GDM1 (cell line): ENCODE measurements at regions not wholly inside any gene's neighbourhood (a gene's known extent, or its start where the extent isn't known, plus 50 kb on each side); places are given as distances from the start of the nearest gene placed in this dataset.
"Not testable (repeated sequence)": the region's sequence is repeated elsewhere in the genome, so short reads cannot be mapped to it uniquely, and the experiment has no call there.

ENCODE experiments used
- DNase-seq: peaks from one replicate; lab custom pipeline; 2025; lab: John Stamatoyannopoulos, UW

DNA sequence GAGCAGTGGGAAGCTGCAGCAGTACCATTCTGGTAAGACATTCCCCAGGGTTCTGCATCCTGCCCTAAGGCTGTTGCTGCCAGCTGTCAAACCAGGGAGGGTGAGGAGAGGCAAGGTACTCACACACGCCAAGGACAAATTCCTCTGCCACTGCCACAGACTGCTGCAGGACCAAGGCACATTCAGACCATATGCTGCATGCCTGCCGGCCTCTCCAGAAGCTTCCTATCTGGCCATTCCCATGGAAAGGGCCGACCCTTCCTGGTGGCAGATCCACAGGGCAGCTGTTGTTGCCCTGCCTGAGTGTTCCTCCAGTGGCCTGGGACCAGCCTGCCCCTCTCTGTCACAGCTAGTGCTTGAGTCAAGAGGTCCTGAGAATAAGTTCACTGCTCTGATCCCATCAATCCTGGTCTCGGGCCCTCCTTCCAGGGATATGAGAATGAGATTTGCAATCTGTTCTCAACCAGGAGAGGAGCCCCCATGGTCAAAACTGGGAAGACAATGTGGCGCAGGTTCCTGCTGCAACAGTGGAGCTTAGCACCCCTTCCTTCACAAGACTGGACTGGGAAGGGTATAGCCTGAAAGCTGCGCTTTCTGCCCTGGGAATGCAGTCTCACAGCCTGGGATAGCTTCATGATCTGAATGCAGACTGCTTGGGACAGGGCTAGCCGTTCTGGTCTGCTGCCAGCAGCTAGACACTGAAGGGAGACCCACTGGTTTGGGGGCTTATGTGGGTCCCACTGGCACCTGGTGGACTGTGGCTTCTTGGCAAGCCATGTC is 342.5 kb upstream of the NDST3 start:
- no peak for DNase-seq

GRCh38 chr4:117692538-117692937 is 341.7 kb upstream of the NDST3 start:
- no peak for DNase-seq

DNA sequence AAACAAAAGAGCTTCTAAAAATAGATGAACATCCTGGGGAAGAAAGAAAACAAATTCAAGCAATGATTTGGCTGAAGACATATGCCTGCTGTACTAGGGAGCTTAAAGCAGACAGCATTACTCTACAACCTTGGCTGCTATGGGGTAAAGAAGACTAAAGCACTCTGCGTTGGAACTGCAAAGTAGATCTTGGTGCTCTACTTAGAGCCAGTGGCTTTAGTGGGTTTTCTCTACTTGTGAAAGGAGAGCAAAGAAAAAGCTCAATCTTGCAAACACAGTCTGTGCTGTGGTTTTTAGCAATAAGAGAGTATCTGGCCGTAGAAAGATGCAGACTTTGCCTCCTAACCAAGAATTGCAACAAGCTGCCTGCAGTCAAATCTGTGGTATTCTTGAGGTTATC is 334.7 kb upstream of the NDST3 start:
- no peak for DNase-seq

DNA sequence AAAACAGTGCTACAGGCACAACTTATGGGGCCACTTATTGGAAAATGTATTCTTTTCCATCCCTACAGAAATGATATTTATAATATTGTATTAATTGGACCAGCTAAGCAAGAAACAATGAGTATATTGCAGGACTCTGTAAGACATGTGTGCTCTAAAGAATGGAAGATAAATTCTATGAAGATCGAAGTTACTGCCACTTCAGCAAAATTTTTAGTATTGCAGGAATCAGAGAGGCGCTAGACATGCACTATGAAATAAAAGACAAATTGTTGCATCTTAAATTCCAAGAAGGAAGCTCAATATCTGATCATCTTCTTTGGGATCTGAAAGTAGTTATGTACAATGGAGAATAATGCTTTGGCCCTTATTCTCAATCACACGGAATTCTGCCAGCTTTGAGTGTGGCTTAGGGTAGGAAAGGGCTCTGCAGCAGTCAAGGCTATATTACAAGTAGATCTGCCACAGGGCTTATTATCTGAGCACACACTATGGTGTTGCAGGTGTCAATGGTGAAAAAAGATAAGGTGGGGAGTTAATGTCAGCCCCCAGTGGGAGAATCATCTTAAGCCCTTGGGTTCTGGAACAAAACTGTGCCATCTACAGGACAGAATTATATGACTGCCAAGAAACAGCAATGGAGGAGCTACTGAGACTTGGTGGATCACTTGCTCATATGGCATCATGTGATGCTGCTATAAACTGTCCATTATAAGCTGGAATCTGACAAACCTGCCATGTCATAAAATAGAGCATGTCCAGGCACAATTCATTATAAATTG is 334.0 kb upstream of the NDST3 start:
- DNase-seq: no peak

GRCh38 chr4:117702353-117702752 is 331.9 kb upstream of the NDST3 start:
- DNase-seq: no peak

DNA sequence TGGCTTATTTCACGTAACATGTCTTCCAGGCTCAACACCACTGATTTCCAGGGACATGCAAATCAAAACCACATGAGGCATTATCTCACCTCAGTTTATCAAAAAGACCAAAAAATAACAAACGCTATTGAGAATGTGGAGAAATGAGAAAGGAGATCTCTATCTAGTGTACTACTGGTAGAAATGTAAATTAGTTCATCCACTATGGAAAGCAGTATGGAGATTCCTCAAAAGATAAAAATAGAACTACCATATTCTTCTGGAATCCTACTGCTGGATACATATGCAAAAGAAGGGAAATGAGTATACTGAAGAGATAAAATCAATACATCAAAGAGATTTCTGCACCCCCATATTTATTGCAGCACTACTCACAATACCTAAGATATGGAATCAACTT is 329.6 kb upstream of the NDST3 start:
- DNase-seq: no peak

DNA sequence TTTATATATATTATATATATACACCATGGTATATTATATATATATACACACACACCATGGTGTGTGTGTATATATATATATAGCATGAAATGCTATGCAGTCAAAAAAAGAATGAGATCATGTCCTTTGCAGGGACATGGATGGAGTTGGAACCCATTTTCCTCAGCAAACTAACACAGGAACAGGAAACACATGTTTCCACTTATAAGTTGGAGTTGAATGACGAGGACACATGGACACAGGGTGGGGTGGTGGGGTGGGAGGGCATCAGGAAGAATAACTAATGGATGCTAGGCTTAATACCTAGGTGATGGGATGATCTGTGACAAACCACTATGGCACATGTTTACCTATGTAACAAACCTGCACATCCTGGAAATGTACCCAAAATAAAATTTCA is 293.6 kb upstream of the NDST3 start:
- no peak for DNase-seq

DNA sequence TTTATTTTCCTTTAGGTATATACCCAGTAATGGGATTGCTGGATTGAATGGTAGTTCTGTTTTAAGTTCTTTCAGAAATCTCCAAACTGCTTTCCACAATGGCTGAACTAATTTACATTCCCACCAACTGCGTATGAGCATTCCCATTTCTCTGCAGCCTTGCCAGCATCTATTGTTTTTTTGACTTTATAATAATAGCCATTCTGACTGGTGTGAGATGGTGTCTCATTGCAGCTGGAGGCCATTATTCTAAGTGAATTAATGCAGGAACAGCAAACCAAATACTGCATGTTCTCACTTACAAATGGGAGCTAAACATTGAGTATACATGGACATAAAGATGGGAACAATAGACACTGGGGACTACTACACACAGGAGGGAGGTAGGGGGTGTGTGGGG is 288.9 kb upstream of the NDST3 start:
- DNase-seq: not testable (repeated sequence)

GRCh38 chr4:117755438-117755837 is 278.8 kb upstream of the NDST3 start:
- no peak for DNase-seq

DNA sequence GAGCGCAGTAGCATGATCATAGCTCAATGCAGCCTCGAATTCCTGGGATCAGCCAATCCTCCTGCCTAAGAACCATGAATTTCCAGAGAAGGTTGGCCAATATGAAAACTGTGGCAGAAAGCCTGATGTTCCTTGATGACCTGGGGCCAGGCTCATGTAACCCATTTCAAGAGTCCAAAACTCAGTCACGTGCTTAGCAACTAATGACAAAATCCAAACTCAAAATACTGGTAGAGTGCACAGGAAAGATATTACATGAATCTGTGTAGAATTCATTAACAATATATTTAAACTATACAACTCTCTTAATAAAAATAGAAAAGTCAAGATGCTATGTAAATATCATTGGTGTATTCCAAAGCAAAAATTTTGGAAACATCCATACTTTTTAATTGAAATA is 265.7 kb upstream of the NDST3 start:
- no peak for DNase-seq

DNA sequence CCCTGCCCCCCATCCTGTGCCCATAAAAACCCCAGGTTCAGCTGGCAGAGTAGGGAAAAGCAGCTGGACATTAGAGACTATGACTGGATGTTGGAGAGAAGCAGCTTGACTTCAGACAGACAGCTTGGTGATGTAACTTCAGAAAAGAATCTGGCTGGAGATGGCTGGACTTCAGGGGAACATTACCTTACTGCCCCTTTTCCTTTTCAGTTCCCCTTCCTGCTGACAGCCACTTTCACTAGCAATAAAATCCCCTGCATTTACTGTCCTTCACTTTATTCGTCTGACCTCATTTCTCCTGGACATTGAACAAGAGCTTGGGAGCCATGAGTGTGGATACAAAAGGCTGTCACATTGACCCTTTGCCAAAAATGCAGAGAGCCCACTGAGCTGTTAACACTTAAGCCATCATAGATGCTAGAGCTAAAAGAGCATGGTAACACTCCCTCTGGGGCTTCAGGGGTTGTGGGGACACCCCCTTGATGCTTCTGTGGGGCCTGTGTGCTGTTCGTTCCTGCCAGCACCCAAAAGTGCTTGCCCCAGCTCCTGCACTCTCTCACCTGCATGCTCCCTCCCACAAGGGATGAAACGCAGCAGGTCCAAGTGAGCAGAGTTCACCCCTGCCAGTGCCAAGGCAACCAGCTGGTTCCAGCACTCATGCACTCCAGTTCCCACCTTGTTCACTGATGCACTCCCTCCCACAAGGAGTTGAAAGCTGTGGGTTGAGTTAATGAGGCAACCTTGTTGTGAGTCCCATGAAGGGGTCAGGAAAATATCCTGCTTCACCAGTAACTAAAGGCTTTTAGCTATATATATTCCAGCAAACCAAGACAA is 263.8 kb upstream of the NDST3 start:
- DNase-seq: no peak

GRCh38 chr4:117771647-117772337 is 262.5 kb upstream of the NDST3 start:
- DNase-seq: no peak

- no peak for DNase-seq
Measured at GRCh38 chr4:117773064-117773936, 261.0 kb upstream of the NDST3 start.

DNA sequence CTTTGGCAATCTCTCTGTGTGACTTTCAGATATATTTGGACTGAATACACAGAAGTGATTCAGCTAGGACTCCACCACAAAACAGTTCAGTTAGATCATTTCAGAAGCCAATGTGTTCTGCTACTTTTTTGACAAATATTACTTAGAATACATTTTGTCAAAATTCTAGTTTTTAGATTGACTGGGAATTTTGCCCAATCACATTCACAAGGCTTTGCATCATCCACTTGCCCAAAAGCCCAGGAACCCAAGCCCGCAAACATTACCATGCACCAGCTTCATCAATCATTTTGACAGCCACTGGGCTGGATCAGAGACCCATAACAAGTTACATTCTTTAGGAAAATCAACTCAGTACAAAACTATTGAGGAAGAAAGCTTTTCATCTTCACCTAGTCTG is 256.6 kb upstream of the NDST3 start:
- DNase-seq: no peak

DNA sequence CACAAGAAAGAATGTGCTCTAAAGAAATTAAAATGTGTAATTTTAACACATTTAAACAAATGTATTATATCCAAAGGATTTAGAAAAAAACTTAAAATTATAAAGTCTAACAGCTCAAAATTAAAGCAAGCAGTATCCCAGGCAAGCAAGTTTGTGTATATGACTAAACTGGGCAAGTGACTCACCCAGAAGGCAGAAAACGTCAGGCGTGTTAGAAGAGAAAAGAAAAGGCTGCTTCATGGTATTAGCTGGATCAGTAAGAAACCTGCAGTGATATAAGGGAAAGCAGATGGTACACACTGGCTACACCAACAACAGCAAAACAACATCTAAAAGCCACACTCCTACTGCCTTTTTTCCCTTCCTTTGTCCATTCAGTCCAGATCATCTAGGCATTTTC is 250.6 kb upstream of the NDST3 start:
- DNase-seq: no peak

GRCh38 chr4:117784266-117784665 is 250.0 kb upstream of the NDST3 start:
- DNase-seq: no peak

GRCh38 chr4:117786566-117786965 is 247.7 kb upstream of the NDST3 start:
- no peak for DNase-seq

DNA sequence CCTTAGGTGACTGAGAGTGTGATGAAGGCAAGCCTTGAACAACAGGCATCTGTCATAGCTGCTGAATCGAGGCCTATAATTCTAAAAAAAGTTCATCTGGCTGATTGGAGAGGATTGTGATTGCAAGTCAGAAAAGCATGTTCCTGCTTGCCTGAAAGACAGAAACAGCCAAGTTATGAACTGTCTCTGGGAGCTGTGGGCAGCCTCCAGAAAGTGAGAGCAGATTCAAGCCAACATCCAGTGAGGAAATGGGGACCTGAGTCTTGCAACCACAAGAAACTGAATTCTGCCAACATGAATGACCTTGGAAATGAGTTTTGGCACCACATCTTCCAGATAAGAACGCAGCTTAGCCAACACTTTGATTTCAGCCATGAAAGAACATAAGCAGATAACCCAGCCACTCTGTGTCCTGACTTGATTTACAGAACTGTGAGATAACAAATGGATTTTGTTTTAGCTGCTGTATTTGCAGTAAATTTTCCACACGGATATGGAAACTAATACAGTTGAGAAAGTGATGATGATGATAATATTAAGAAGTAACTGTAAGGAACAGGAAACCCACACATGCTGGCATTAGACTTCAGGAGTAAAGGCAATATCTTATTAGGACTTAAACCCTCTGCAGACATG is 240.3 kb upstream of the NDST3 start:
- no peak for DNase-seq

GRCh38 chr4:117796677-117797076 is 237.6 kb upstream of the NDST3 start:
- DNase-seq: no peak

- DNase-seq: no peak
Measured at GRCh38 chr4:117800636-117801035, 233.7 kb upstream of the NDST3 start.

DNA sequence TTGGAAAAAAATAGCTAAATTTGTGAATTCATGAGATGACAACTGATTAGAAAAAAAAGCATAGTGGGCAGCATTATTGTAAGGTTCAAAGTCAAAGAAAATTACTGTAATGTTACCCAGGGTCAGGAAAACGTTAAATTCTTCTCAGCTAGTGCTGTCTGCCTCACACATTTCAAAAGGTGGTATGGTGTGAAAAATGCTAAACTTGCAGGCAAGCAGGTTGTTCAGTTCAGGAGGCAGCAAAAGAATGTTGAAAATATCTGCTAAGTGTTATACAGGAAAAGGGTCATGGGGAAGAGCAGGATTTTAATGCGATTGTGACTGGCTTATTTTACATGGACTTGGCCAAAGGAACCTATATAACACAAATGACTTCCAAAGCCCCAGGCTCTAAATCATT is 232.5 kb upstream of the NDST3 start:
- no peak for DNase-seq
